PC-9 (cell line): ENCODE measurements at regions not wholly inside any gene's neighbourhood (a gene's known extent, or its start where the extent isn't known, plus 50 kb on each side); places are given as distances from the start of the nearest gene placed in this dataset.

Experiments used
- BruUV-seq: library from RNA; stranded (reverse); fragments of 400-500 nt; replicated peaks from 2 replicates; lab custom pipeline; 2021; lab: Mats Ljungman, UMichigan
- CTCF ChIA-PET: fragments of 300-600 bp; sonication (Branson Sonifier 250); formaldehyde crosslinking; loops from one replicate; lab custom pipeline; 2022; ENCODE audit warnings: antibody characterized with exemption; lab: Charles Lee
- POLR2A ChIA-PET: fragments of 300-600 bp; sonication (Branson Sonifier 250); formaldehyde crosslinking; loops from one replicate; lab custom pipeline; 2022; ENCODE audit warnings: antibody characterized with exemption; ENCODE audit not compliant: unreplicated experiment; lab: Charles Lee
- DNase-seq, 2 experiments: peaks; one replicate each; pipeline versions ENCODE4 v3.0.0 to v3.0.0-alpha.2; 2015 to 2022; ENCODE audit warnings: mixed read lengths in 1 of 2
- H2AFZ ChIP-seq: fragments of 200-600 bp; sonication (generic); 2 replicates; pipeline ENCODE4 v1.8.1; 2017; ENCODE audit warnings: antibody characterized with exemption
- H3F3A ChIP-seq: fragments of 200-600 bp; sonication (generic); 2 replicates; pipeline ENCODE4 v1.8.1; 2017; ENCODE audit warnings: antibody characterized with exemption, mild to moderate bottlenecking, low read depth; ENCODE audit not compliant: insufficient read depth
- H3K27ac ChIP-seq: fragments of 200-600 bp; sonication (generic); 2 replicates; pipeline ENCODE4 v1.6.1; 2016; ENCODE audit warnings: mixed run types
- H3K27me3 ChIP-seq: fragments of 200-600 bp; sonication (generic); 2 replicates; pipeline ENCODE4 v1.6.1; 2016; ENCODE audit warnings: low read depth, mixed run types; ENCODE audit not compliant: insufficient read depth
- H3K36me3 ChIP-seq: fragments of 200-600 bp; sonication (generic); 2 replicates; pipeline ENCODE4 v1.6.1; 2016; ENCODE audit warnings: low read depth, mixed run types
- H3K4me1 ChIP-seq: fragments of 200-600 bp; sonication (generic); replicated peaks from 2 replicates; pipeline ENCODE4 v1.6.1; 2016; ENCODE audit warnings: mixed run types; ENCODE audit not compliant: insufficient read depth
- H3K4me2 ChIP-seq: fragments of 200-600 bp; sonication (generic); 2 replicates; pipeline ENCODE4 v1.6.1; 2017; ENCODE audit warnings: mixed run types
- H3K4me3 ChIP-seq: fragments of 200-600 bp; sonication (generic); 2 replicates; pipeline ENCODE4 v1.6.1; 2016; ENCODE audit warnings: mixed run types
- H3K79me2 ChIP-seq: fragments of 200-600 bp; sonication (generic); 2 replicates; pipeline ENCODE4 v1.6.1; 2017; ENCODE audit warnings: low read depth, mixed run types
- H3K9me2 ChIP-seq: fragments of 200-600 bp; sonication (generic); 2 replicates; pipeline ENCODE4 v1.8.1; 2017; ENCODE audit warnings: mild to moderate bottlenecking; ENCODE audit not compliant: insufficient read depth
- H3K9me3 ChIP-seq: fragments of 200-600 bp; sonication (generic); 2 replicates; pipeline ENCODE4 v1.8.1; 2016; ENCODE audit warnings: low read depth; ENCODE audit not compliant: insufficient read depth
- H4K20me1 ChIP-seq: fragments of 200-600 bp; sonication (generic); 2 replicates; pipeline ENCODE4 v1.8.1; 2017; ENCODE audit not compliant: insufficient read depth
- EZH2 ChIP-seq: fragments of 200-600 bp; sonication (generic); IDR thresholded peaks from 2 replicates; pipeline ENCODE4 v1.8.0; 2017; ENCODE audit warnings: antibody characterized with exemption, low read depth
- intact Hi-C: fragments of 100-400 bp; cut with micrococcal nuclease; formaldehyde crosslinking; loops from one replicate; pipeline ENCODE4 v1.10.0; 2022; ENCODE audit not compliant: unreplicated experiment
- TF ChIP-seq, protein P1 (sequence below): fragments of 200-600 bp; sonication (generic); conservative IDR thresholded peaks from 2 replicates; pipeline ENCODE4 v1.6.1; 2017; ENCODE audit warnings: mixed run types, antibody characterized with exemption, mild to moderate bottlenecking, moderate library complexity

DNA sequence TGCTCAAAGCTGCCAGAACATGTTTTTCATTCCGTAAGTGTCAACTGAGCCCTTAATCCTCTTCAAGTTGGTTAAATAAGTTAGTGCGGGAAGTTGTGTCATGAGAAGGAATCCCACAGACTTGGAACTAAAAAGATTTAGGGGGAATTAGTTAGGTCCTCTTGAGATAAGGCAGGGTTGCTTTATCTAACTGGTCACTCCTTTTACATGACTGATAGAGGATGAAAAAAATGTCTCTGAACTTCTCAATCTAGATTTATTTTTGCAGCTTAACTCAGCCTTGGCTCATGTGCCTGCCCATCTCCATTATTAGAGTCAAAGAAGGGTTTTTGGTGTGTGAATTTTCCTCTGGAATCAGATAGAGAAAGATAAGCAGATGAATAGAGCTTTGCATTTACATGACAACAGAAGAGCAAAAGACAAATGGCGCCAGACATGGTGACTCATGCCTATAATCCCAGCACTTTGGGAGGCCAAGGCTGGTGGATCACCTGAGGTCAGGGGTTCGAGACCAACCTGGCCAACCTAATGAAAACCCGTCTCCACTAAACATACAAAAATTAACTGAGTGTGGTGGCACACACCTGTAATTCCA lies 882.9 kb downstream of the RPA4 start:
- Histone ChIP-seq H3K9me3 (no peaks in the 10 kb centered on the region), H3K79me2 (no peaks in the 10 kb centered on the region), H3K4me1 (no peaks in the 10 kb centered on the region), H2AFZ (no peak overlapping the region), H4K20me1 (no peaks in the 10 kb centered on the region), H3K27ac (no peak overlapping the region), H3K4me3 (no peak overlapping the region), H3F3A (no peaks in the 10 kb centered on the region), H3K9me2 (no peaks in the 10 kb centered on the region), H3K27me3 (no peaks in the 10 kb centered on the region), H3K36me3 (no peaks in the 10 kb centered on the region), H3K4me2 (no peak overlapping the region)
- no peak for DNase-seq
- POLR2A ChIA-PET: no interaction called here
- TF ChIP-seq EZH2: no peak
- TF ChIP-seq, protein P1, sequence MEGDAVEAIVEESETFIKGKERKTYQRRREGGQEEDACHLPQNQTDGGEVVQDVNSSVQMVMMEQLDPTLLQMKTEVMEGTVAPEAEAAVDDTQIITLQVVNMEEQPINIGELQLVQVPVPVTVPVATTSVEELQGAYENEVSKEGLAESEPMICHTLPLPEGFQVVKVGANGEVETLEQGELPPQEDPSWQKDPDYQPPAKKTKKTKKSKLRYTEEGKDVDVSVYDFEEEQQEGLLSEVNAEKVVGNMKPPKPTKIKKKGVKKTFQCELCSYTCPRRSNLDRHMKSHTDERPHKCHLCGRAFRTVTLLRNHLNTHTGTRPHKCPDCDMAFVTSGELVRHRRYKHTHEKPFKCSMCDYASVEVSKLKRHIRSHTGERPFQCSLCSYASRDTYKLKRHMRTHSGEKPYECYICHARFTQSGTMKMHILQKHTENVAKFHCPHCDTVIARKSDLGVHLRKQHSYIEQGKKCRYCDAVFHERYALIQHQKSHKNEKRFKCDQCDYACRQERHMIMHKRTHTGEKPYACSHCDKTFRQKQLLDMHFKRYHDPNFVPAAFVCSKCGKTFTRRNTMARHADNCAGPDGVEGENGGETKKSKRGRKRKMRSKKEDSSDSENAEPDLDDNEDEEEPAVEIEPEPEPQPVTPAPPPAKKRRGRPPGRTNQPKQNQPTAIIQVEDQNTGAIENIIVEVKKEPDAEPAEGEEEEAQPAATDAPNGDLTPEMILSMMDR: no peak
- intact Hi-C loops: no loop called here
- CTCF ChIA-PET: no interaction called here
- no TSS peak for BruUV-seq

DNA sequence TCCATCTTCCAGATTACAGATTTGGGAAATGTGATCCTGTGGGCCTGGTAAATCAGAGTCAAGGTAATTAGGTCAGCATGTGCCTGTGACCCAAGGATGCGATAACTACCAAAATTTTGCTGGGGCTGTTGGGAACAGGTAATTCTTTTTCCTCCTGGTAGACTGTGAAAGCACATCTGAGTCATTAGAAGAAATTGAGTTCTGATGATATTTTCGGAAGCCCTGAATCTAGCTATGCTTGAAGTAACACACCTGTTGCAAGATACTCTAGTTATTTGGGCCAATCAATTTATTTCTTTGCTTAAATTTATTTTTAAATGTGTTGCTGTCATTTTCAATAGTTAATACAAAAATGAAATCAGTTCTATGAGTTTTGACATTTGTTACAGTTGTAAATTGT lies 903.6 kb downstream of the RPA4 start:
- no TSS peak for BruUV-seq
- H3K27me3 ChIP-seq: no peaks in the 10 kb centered on the region
- intact Hi-C loops: no loop called here
- H3K9me2 ChIP-seq: no peaks in the 10 kb centered on the region
- H3K4me2 ChIP-seq: no peak overlapping the region
- H3K4me1 ChIP-seq: no peaks in the 10 kb centered on the region
- no peaks in the 10 kb centered on the region for H3F3A ChIP-seq
- POLR2A ChIA-PET: no interaction called here
- no peaks in the 10 kb centered on the region for H3K9me3 ChIP-seq
- no peaks in the 10 kb centered on the region for H4K20me1 ChIP-seq
- H3K4me3 ChIP-seq: no peak overlapping the region
- no peak for DNase-seq
- TF ChIP-seq, protein P1: no peak
- TF ChIP-seq EZH2: no peak
- no peak overlapping the region for H3K27ac ChIP-seq
- H3K79me2 ChIP-seq: no peaks in the 10 kb centered on the region
- CTCF ChIA-PET: no interaction called here
- no peak overlapping the region for H2AFZ ChIP-seq
- H3K36me3 ChIP-seq: no peaks in the 10 kb centered on the region

DNA sequence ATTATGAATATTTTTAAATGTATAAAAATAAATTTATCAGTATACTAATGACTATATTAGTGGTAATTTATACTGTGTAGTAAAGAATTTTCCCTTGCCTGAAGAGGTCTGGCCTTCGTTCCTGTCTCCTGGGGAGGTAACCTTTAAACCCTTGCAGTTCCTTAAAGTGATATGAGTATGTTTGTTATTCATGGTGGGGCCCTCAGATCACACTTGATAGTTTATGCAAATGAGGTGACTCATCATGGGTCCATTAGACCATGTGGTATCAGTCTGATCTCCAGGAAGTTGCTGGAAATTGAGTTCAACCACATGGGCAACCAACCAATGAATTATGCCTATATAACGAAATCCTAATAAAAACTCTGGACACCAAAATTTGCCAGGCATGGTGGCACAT lies 904.1 kb downstream of the RPA4 start:
- no peak overlapping the region for H3K27ac ChIP-seq
- intact Hi-C loops: no loop called here
- H3K9me2 ChIP-seq: no peaks in the 10 kb centered on the region
- BruUV-seq: no TSS peak
- no peaks in the 10 kb centered on the region for H4K20me1 ChIP-seq
- no peak overlapping the region for H3K4me2 ChIP-seq
- no peak for DNase-seq
- no peaks in the 10 kb centered on the region for H3K9me3 ChIP-seq
- POLR2A ChIA-PET: no interaction called here
- no peak overlapping the region for H3K4me3 ChIP-seq
- CTCF ChIA-PET: no interaction called here
- H3K36me3 ChIP-seq: no peaks in the 10 kb centered on the region
- H3F3A ChIP-seq: no peaks in the 10 kb centered on the region
- no peaks in the 10 kb centered on the region for H3K27me3 ChIP-seq
- H3K4me1 ChIP-seq: no peaks in the 10 kb centered on the region
- no peaks in the 10 kb centered on the region for H3K79me2 ChIP-seq
- H2AFZ ChIP-seq: no peak overlapping the region
- TF ChIP-seq EZH2: no peak
- TF ChIP-seq, protein P1: no peak
